Activated B cell treated with CpG ODN at 0.5 μM for 24 hours (primary cell): ENCODE measurements at regions not wholly inside any gene's neighbourhood (a gene's known extent, or its start where the extent isn't known, plus 50 kb on each side); places are given as distances from the start of the nearest gene placed in this dataset.

Experiments
- ATAC-seq: fragments of 200-7000 bp; cut with Tn5 transposase; one replicate; pipeline ENCODE4 v1.10.0; 2021; ENCODE audit warnings: low read depth, mild to moderate bottlenecking, moderate library complexity
- CTCF ChIA-PET: fragments of 350-600 bp; sonication (Branson Sonifier 250); formaldehyde crosslinking; loops from one replicate; lab custom pipeline; 2021; ENCODE audit warnings: antibody characterized with exemption; lab: Charles Lee
- POLR2A ChIA-PET: fragments of 350-600 bp; sonication (Branson Sonifier 250); formaldehyde crosslinking; loops from one replicate; lab custom pipeline; 2021; ENCODE audit warnings: antibody characterized with exemption; lab: Charles Lee
- DNase-seq: peaks from one replicate; pipeline ENCODE4 v3.0.0; 2022
- H3K27ac Mint-ChIP-seq: one replicate; pipeline ENCODE4 v1.8.0; 2020; ENCODE audit warnings: mixed read lengths
- H3K27me3 Mint-ChIP-seq: one replicate; pipeline ENCODE4 v1.8.0; 2021; ENCODE audit warnings: mixed read lengths
- H3K36me3 Mint-ChIP-seq: one replicate; pipeline ENCODE4 v1.8.0; 2021; ENCODE audit warnings: low read depth, mixed read lengths
- H3K4me1 Mint-ChIP-seq: one replicate; pipeline ENCODE4 v1.8.0; 2021; ENCODE audit warnings: mixed read lengths
- H3K4me3 Mint-ChIP-seq: one replicate; pipeline ENCODE4 v1.8.0; 2020; ENCODE audit warnings: mild to moderate bottlenecking, mixed read lengths
- H3K9me3 Mint-ChIP-seq: one replicate; pipeline ENCODE4 v1.8.0; 2020; ENCODE audit warnings: mixed read lengths
- CTCF ChIP-seq: fragments of 200-600 bp; IDR thresholded peaks from one replicate; pipeline ENCODE4 v1.8.0; 2022; ENCODE audit warnings: antibody characterized with exemption, mild to moderate bottlenecking
- intact Hi-C: fragments of 100-400 bp; cut with micrococcal nuclease; formaldehyde crosslinking; loops from one replicate; pipeline ENCODE4 v1.15.1; 2024

GRCh38 chr19:57025491-57025890, 94.3 kb upstream of the USP29 start:
- intact Hi-C loops: no loop called here
- Mint-ChIP-seq H3K27ac (no peak overlapping the region), H3K36me3 (no peaks in the 10 kb centered on the region), H3K4me3 (no peak overlapping the region), H3K27me3 (no peaks in the 10 kb centered on the region), H3K9me3 (peaks cover 28% of the 10 kb centered on the region), H3K4me1 (no peaks in the 10 kb centered on the region)
- no peak for ATAC-seq
- no peak for TF ChIP-seq CTCF
- ChIA-PET CTCF (no interaction called here), POLR2A (no interaction called here)
- no peak for DNase-seq

GRCh38 chr19:57026476-57026875, 93.3 kb upstream of the USP29 start:
- CTCF ChIA-PET: no interaction called here
- no peak for TF ChIP-seq CTCF
- intact Hi-C loops: no loop called here
- Mint-ChIP-seq H3K9me3 (peaks cover 25% of the 10 kb centered on the region), H3K27ac (no peak overlapping the region), H3K36me3 (no peaks in the 10 kb centered on the region), H3K27me3 (no peaks in the 10 kb centered on the region), H3K4me3 (no peak overlapping the region), H3K4me1 (no peaks in the 10 kb centered on the region)
- DNase-seq: no peak
- POLR2A ChIA-PET: no interaction called here
- no peak for ATAC-seq

DNA sequence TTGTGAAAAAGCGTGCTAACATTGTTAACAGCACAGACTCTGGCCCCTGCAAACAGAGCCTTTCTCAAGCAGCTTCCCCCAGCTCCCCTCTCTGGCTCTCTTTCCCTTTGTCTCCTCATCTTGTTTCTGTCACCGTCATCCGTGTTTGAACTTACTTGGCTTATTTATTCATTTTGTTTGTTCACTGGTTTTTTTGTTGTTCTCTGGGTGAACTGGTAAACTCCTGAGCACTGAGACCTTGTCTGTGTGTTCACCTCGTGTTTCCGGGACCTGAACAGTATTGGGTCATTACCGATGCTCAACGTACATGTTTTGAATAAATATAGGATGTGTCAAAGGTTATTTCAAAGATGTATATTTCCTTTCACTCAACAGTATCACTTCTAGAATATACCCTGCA, 92.4 kb upstream of the USP29 start:
- Mint-ChIP-seq H3K9me3 (peaks cover 25% of the 10 kb centered on the region), H3K36me3 (no peaks in the 10 kb centered on the region), H3K4me1 (no peaks in the 10 kb centered on the region), H3K27ac (no peak overlapping the region), H3K4me3 (no peak overlapping the region), H3K27me3 (no peaks in the 10 kb centered on the region)
- TF ChIP-seq CTCF: no peak
- DNase-seq: no peak
- ChIA-PET POLR2A (no interaction called here), CTCF (no interaction called here)
- no peak for ATAC-seq
- intact Hi-C loops: no loop called here

DNA sequence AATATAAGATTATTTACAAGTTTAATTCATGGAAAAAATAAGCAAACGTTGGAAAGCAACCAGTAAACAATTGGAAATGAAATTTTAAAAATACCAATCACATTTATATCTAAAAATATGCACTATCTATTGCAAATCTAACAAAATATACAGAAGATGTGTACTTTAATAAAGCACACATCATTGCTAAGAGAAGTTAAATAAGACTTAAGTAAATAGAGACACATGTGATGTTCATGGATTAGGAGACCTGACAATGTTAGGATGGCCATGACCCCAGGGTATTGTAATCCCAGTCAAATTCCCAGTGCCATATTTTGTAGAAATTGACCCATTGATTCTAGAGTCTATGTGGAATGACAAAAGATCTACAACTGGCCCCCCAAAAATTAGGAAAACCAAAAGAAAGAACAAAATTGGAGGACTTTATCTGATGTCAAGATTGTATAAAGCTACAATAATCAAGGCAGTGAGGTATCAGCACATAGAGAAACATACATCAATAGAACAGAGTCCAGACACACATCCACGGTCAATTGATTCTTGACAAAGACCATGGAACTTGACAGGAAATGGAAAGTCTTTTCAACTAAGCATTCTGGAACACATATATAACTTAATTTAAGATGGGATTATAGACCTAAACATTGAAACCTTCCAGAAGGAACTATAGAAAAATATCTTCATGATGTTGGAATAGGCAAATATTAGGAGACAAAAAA, 90.8 kb upstream of the USP29 start:
- peaks cover 25% of the 10 kb centered on the region for H3K9me3 Mint-ChIP-seq
- CTCF ChIA-PET: no interaction called here
- no peak for TF ChIP-seq CTCF

GRCh38 chr19:57031106-57031505, 88.7 kb upstream of the USP29 start:
- no peak for TF ChIP-seq CTCF
- Mint-ChIP-seq H3K36me3 (no peaks in the 10 kb centered on the region), H3K9me3 (peaks cover 24% of the 10 kb centered on the region), H3K27me3 (no peaks in the 10 kb centered on the region), H3K27ac (no peak overlapping the region), H3K4me1 (no peaks in the 10 kb centered on the region), H3K4me3 (no peak overlapping the region)
- intact Hi-C loops: no loop called here
- POLR2A ChIA-PET: no interaction called here
- ATAC-seq (no peak), DNase-seq (no peak)
- CTCF ChIA-PET: no interaction called here

More for the DNA sequence above, 90.8 kb upstream of the USP29 start:
- intact Hi-C loops: no loop called here
- DNase-seq (no peak), ATAC-seq (no peak)
- Mint-ChIP-seq H3K27me3 (no peaks in the 10 kb centered on the region), H3K27ac (no peak overlapping the region), H3K4me1 (no peaks in the 10 kb centered on the region), H3K4me3 (no peak overlapping the region), H3K36me3 (no peaks in the 10 kb centered on the region)
- POLR2A ChIA-PET: no interaction called here
